Stimulated activated CD4-positive, alpha-beta T cell treated with anti-CD3 and anti-CD28 coated beads, Interleukin-1b, Interleukin-23, amount 100 ng/mL, for 24 hours (primary cell): ENCODE measurements at regions not wholly inside any gene's neighbourhood (a gene's known extent, or its start where the extent isn't known, plus 50 kb on each side); places are given as distances from the start of the nearest gene placed in this dataset.
A peak's percentile ranks its signal among the peaks of the same experiment; 100 is the strongest.

Source experiments
- DNase-seq, 4 experiments: peaks; one replicate each; pipeline ENCODE4 v3.0.0-alpha.2; 2020; ENCODE audit warnings: low read depth in 4 of 4, low spot score in 1 of 4

GRCh38 chr13:99827011-99827772, 144.4 kb downstream of the ZIC5 start:
- no peak for DNase-seq

GRCh38 chr13:99823961-99824360, 147.6 kb downstream of the ZIC5 start:
- no peak for DNase-seq

GRCh38 chr13:99822820-99823219, 148.7 kb downstream of the ZIC5 start:
- DNase-seq = no peak

- DNase-seq = no peak
Measured at GRCh38 chr13:99821741-99822140, 149.8 kb downstream of the ZIC5 start.

DNA sequence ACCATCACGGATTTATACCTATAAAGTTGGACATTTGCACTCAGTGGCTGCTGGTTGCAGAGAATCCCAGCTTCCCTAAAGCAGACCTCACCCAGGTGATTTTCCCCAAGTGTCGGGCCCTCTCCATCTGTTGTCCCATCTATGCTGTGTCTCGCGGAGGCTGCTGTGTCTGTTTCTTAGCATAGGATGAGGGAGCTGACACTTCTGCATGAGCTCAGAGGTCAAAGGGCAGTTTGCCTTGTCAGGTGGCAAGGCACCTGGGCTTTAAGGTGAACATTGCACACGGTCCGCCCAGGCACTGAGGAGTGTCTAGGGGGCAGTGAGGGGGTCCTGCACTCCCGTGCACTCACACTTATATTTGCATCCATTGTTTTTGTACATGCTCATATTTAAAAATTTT, 151.6 kb downstream of the ZIC5 start:
- no peak for DNase-seq

DNA sequence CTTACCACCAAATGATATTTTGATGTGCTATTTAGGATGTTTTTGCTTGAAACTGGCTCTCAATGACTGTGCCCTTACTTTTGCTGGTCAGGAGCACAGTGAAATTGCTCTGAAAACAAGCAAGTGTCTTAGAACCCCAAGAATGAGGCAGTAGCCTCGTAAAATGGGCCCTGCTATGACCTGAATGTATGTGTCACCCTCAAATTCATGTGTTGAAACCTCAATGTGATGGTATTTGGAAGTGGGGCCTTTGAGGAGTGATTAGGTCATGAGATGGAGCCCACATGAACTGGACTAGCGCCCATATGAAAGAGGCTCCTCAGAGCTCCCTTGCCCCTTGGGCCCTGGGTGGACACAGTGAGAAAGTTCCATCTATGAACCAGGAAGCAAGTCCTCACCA, 155.2 kb downstream of the ZIC5 start:
- DNase-seq = no peak

- DNase-seq = no peak
Measured at GRCh38 chr13:99813336-99814095, 158.1 kb downstream of the ZIC5 start.

DNA sequence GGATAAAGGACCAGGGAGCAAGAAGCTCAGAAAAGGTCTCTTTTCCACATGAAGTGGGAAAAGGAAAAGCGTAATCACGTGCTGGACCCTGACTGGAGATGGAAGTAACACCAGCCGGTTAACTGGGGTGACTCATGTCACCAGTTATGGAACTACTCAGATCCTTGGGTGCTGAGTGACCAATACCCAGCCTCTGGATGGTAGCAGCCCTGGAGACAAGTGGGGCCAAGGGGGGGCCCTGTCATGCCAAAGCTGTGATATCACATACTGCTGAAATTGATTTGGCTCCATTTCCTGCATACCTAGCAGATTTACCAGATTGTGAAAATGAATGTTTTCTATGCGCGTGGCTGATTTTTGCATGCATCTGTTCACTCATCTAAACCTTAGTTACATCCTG, 158.9 kb downstream of the ZIC5 start:
- no peak for DNase-seq

GRCh38 chr13:99811067-99811700, 160.4 kb downstream of the ZIC5 start:
- DNase-seq = no peak

DNA sequence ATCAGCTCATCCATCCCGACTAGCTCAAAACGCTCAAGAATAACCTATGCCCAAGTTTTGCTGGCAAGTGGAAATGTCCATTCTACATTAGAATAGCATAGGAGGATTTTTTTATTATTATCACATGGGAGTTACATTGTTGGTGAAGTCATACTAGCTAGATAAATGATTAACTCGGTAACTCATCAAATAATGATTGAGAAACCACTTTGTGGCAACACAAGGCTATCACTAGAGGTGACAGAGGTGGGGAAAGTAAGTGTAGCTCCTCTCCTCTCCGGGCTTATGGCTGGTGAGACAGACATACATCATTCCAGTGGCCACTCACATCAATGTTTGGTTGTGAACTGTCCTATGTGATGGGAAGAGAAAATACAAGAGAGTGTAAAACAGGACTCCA, 161.6 kb downstream of the ZIC5 start:
- DNase-seq = no peak

- DNase-seq = no peak
Measured at GRCh38 chr13:99809496-99809895, 162.1 kb downstream of the ZIC5 start.

GRCh38 chr13:99808786-99809185, 162.8 kb downstream of the ZIC5 start:
- no peak for DNase-seq

- DNase-seq = no peak
Measured at GRCh38 chr13:99806671-99807070, 164.9 kb downstream of the ZIC5 start.

DNA sequence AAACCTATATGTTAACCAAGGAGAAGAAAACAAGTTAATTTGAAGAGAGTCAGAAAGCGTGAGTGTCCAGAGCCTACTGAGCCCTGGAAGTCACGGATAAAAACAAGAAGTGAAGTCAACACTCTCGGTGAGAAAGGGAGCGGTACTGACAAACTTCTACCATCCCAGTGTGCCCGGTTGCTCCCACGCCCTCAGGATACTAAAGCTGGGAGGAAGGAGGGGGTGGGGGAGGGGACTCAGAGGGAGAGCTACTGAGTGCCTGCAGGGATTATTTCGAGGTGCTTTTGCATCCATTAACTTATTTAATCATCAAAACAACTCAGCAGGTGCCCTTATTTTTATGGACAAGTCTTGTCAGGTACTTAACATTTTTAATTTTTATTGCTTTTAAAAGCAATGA, 166.2 kb downstream of the ZIC5 start:
- no peak for DNase-seq

- DNase-seq = no peak
Measured at GRCh38 chr13:99803141-99803540, 168.4 kb downstream of the ZIC5 start.

DNA sequence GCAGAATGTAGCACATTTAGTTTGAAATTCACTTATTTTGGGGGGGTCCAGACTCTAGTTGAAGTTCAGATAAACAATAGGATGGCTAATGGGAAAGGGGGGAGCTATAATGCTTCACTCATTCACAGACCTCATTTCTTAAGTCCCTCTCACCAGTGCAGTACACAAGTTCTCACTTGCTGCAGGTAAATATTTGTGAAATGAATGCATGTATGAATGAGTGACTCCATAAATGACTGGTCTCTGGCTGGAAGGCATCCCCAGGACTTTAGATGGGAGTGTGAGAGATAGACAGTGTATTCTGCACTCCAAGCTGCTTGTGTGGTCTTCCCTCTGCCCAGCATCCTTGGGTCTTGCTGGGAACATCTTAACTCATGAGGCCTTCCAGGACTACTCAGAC, 169.2 kb downstream of the ZIC5 start:
- no peak for DNase-seq

DNA sequence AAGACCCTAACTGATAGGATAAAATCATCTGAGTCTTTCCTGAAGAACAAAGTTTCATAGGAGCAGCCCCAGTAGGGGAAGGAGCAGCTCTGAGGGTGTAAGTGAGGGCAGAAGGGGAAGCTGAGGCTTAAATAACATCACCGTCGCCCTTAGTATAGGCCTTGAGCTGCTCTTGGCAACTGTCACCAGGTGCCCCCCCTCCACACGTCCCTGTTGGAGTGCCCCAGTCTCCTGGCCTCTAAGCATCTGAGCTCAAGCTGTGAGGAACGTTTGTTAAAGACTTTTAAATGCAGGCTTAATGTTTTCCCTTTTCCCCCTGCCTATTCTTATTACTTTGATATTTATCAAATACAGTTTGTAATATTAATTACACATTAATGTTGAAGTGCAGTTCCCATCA, 170.6 kb downstream of the ZIC5 start:
- no peak for DNase-seq

GRCh38 chr13:99800011-99800410, 171.6 kb downstream of the ZIC5 start:
- DNase-seq = no peak

- no peak for DNase-seq
Measured at GRCh38 chr13:99798756-99799155, 172.8 kb downstream of the ZIC5 start.

DNA sequence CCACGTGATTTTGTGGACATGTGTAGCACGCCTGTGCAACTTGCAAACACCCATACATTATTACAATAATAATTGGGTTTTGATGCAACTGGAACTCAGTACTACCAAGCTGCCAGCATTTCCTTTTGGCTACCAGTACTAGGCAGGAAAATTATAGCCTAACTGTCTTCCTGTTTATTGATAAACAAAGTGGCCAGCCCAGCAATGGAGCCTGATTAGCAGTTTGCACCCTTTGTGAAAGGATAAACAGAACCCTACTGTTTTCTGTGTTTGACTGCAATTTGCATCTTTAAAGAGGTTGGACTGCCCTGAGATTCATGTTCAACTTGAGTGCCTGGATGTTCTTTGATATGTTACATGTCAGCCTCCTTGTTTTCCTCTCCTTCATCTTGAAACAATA, 173.9 kb downstream of the ZIC5 start:
- no peak for DNase-seq

- DNase-seq = peak in 1 of 4 experiments; percentile 5
Measured at GRCh38 chr13:99796175-99796819, 175.3 kb downstream of the ZIC5 start.
